Endothelial cell of umbilical vein (primary cell): ENCODE measurements at regions not wholly inside any gene's neighbourhood (a gene's known extent, or its start where the extent isn't known, plus 50 kb on each side); places are given as distances from the start of the nearest gene placed in this dataset.

Experiments used
- CTCF ChIP-seq, 2 donors: IDR thresholded peaks; 1 replicate in 1 of 2; 2 replicates in 1 of 2; pipeline ENCODE4 v1.5.1; 2011; ENCODE audit warnings: low read length in 2 of 2, mild to moderate bottlenecking in 2 of 2, moderate library complexity in 2 of 2, control low read depth in 1 of 2, inconsistent platforms in 1 of 2, low read depth in 1 of 2; ENCODE audit not compliant: insufficient read depth in 1 of 2; ENCODE audit errors: extremely low read depth in 1 of 2
- JUN ChIP-seq: IDR thresholded peaks from 2 replicates; pipeline ENCODE4 v1.6.1; 2011; ENCODE audit warnings: borderline replicate concordance, low read depth; ENCODE audit not compliant: insufficient read length, insufficient read depth
- POLR2A ChIP-seq: IDR thresholded peaks from 2 replicates; pipeline ENCODE4 v1.6.1; 2012; ENCODE audit warnings: low read depth, mild to moderate bottlenecking, control low read depth, low read length
- POLR2AphosphoS5 ChIP-seq: IDR thresholded peaks from 2 replicates; pipeline ENCODE4 v1.6.1; 2012; ENCODE audit warnings: low read depth, mild to moderate bottlenecking, control low read depth, low read length, moderate library complexity; ENCODE audit not compliant: insufficient read depth

GRCh38 chr6:15880262-15880973, 217.6 kb upstream of the DTNBP1 start:
- TF ChIP-seq CTCF (IDR thresholded peaks at IDR 0.05; ENCODE audit: extremely low read depth in 1 of 2, insufficient read depth in 1 of 2, low read depth in 1 of 2, low read length in 2 of 2) (no peak), POLR2A (no peak), JUN (no peak), POLR2AphosphoS5 (no peak)
